ENCODE measurements at regions not wholly inside any gene's neighbourhood (a gene's known extent, or its start where the extent isn't known, plus 50 kb on each side); places are given as distances from the start of the nearest gene placed in this dataset.

DNA sequence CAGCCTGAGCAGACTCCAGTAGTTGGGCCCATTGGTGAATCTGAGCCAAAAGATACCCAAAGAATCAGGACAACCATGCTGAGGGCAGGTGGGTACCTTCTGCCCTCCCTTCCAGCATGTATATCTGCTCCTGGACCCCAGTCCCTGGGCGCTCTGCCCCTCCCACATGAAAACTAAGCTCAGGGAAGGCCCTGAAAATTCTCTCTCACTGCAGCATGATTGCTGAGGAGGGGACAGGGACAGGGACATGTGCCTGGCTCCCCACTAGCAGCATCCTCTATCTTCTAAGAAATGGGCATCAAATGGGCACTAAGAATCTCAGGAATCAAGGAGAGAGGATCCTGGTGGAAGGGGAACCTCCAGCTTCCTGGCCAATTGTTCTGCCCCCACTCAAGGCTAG is 446.0 kb downstream of the MATN1 start:
- no peak for TF ChIP-seq EZH2phosphoT487 (IDR thresholded peaks at IDR 0.05; ENCODE audit: borderline replicate concordance)
- no peak for TF ChIP-seq CTCF (conservative IDR thresholded peaks at IDR 0.05; ENCODE audit: low read length)

DNA sequence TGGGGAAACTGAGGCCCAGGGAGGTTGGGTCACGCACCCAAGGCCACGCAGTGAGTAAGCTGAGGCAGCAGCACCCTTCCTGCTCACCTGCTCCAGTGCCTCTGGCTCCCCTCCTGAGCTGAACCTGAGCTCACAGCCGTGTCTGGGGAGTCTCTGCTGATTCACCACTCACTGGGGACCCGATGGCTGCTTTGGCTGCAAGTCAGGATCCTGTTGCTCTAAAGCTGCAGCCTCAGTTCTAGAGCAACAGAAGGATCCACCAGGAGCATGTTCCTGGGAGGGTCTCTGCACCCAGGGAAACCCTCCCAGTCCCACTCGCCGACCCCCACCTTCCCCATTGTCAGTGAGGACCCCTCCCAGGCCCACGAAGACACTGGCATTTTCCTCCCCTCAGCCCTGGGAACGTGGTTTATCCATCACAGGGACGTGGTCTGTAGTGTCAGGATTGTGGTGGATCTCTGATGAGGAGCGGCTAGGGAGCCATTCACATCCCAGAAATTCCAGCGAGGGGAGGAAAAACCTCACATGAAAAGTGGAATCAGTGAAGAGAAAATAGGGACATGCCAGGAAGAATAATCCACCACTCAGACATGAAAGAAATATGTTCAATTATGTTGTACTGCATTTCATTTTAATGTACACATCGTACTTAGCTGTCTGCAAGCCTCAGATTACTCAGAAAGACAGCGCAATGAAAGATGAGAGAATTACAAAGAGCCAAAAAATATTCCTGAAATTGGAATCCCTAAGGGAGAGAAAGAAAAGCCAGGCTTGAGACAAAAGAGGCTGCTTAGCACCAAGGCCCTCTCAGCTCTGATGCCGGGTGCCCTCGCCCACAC is 447.2 kb downstream of the MATN1 start:
- Histone ChIP-seq H3K4me1 (ENCODE audit: insufficient read depth, low read length, poor library complexity, severe bottlenecking) (no peaks in the 10 kb centered on the region), H3K79me2 (ENCODE audit: insufficient read depth, low read length) (no peaks in the 10 kb centered on the region), H3K9ac (ENCODE audit: low read depth, low read length, poor library complexity, severe bottlenecking) (no peak overlapping the region), H3K9me3 (ENCODE audit: insufficient read depth, low read depth, low read length) (peaks cover 6% of the 10 kb centered on the region; the same call in 1 of the 2 replicates), H3K4me2 (ENCODE audit: low read depth, low read length, poor library complexity, severe bottlenecking) (no peak overlapping the region), H4K20me1 (ENCODE audit: insufficient read depth, low read length, poor library complexity, severe bottlenecking) (no peaks in the 10 kb centered on the region), H3K9me2 (replicated peaks; ENCODE audit: low read depth, low read length) (no peaks in the 10 kb centered on the region), H3K4me3 (ENCODE audit: low read length, poor library complexity, severe bottlenecking) (no peak overlapping the region), H3K36me3 (ENCODE audit: insufficient read depth, low read length) (no peaks in the 10 kb centered on the region), H3F3A (ENCODE audit: low read depth) (no peaks in the 10 kb centered on the region), H2AFZ (ENCODE audit: low read length) (no peak overlapping the region), H3K27me3 (ENCODE audit: insufficient read depth, low read length, poor library complexity, severe bottlenecking) (no peaks in the 10 kb centered on the region)
- TF ChIP-seq EZH2phosphoT487 (IDR thresholded peaks at IDR 0.05; ENCODE audit: borderline replicate concordance) (no peak), CTCF (conservative IDR thresholded peaks at IDR 0.05; ENCODE audit: low read length) (no peak)

More for the DNA sequence above, 446.0 kb downstream of the MATN1 start:
- Histone ChIP-seq H3K4me1 (ENCODE audit: insufficient read depth, low read length, poor library complexity, severe bottlenecking) (no peaks in the 10 kb centered on the region), H3K4me3 (ENCODE audit: low read length, poor library complexity, severe bottlenecking) (no peak overlapping the region), H3K36me3 (ENCODE audit: insufficient read depth, low read length) (no peaks in the 10 kb centered on the region), H3K9me3 (ENCODE audit: insufficient read depth, low read depth, low read length) (peaks cover 6% of the 10 kb centered on the region; the same call in 1 of the 2 replicates), H3K9ac (ENCODE audit: low read depth, low read length, poor library complexity, severe bottlenecking) (no peak overlapping the region), H4K20me1 (ENCODE audit: insufficient read depth, low read length, poor library complexity, severe bottlenecking) (no peaks in the 10 kb centered on the region), H3K79me2 (ENCODE audit: insufficient read depth, low read length) (no peaks in the 10 kb centered on the region), H2AFZ (ENCODE audit: low read length) (no peak overlapping the region), H3K4me2 (ENCODE audit: low read depth, low read length, poor library complexity, severe bottlenecking) (no peak overlapping the region), H3F3A (ENCODE audit: low read depth) (no peaks in the 10 kb centered on the region), H3K27me3 (ENCODE audit: insufficient read depth, low read length, poor library complexity, severe bottlenecking) (no peaks in the 10 kb centered on the region), H3K9me2 (replicated peaks; ENCODE audit: low read depth, low read length) (no peaks in the 10 kb centered on the region)

- Histone ChIP-seq H3K4me3 (ENCODE audit: low read length, poor library complexity, severe bottlenecking) (no peak overlapping the region), H3K36me3 (ENCODE audit: insufficient read depth, low read length) (no peaks in the 10 kb centered on the region), H3F3A (ENCODE audit: low read depth) (no peaks in the 10 kb centered on the region), H3K4me2 (ENCODE audit: low read depth, low read length, poor library complexity, severe bottlenecking) (no peak overlapping the region), H3K9me3 (ENCODE audit: insufficient read depth, low read depth, low read length) (peaks cover 6% of the 10 kb centered on the region; the same call in 1 of the 2 replicates), H3K79me2 (ENCODE audit: insufficient read depth, low read length) (no peaks in the 10 kb centered on the region), H3K9ac (ENCODE audit: low read depth, low read length, poor library complexity, severe bottlenecking) (no peak overlapping the region), H3K27me3 (ENCODE audit: insufficient read depth, low read length, poor library complexity, severe bottlenecking) (no peaks in the 10 kb centered on the region), H3K9me2 (replicated peaks; ENCODE audit: low read depth, low read length) (no peaks in the 10 kb centered on the region), H3K4me1 (ENCODE audit: insufficient read depth, low read length, poor library complexity, severe bottlenecking) (no peaks in the 10 kb centered on the region), H2AFZ (ENCODE audit: low read length) (no peak overlapping the region), H4K20me1 (ENCODE audit: insufficient read depth, low read length, poor library complexity, severe bottlenecking) (no peaks in the 10 kb centered on the region)
- TF ChIP-seq CTCF (conservative IDR thresholded peaks at IDR 0.05; ENCODE audit: low read length) = no peak
- no peak for TF ChIP-seq EZH2phosphoT487 (IDR thresholded peaks at IDR 0.05; ENCODE audit: borderline replicate concordance)
Observed at GRCh38 chr1:30274976-30275621, 448.3 kb downstream of the MATN1 start.
